Activated naive CD8-positive, alpha-beta T cell (primary cell): ENCODE measurements at regions not wholly inside any gene's neighbourhood (a gene's known extent, or its start where the extent isn't known, plus 50 kb on each side); places are given as distances from the start of the nearest gene placed in this dataset.

Experiments used
- H3K27ac Mint-ChIP-seq: one replicate; pipeline ENCODE4 v1.8.0; 2021; ENCODE audit warnings: mixed read lengths
- H3K27me3 Mint-ChIP-seq: one replicate; pipeline ENCODE4 v1.8.0; 2021; ENCODE audit warnings: mixed read lengths
- H3K36me3 Mint-ChIP-seq: one replicate; pipeline ENCODE4 v1.8.0; 2021; ENCODE audit warnings: mixed read lengths
- H3K4me1 Mint-ChIP-seq: one replicate; pipeline ENCODE4 v1.8.0; 2021; ENCODE audit warnings: low read depth, mixed read lengths
- H3K4me3 Mint-ChIP-seq: one replicate; pipeline ENCODE4 v1.8.0; 2021; ENCODE audit warnings: mild to moderate bottlenecking, mixed read lengths
- H3K9me3 Mint-ChIP-seq: one replicate; pipeline ENCODE4 v1.8.0; 2021; ENCODE audit warnings: low read depth, mixed read lengths

- Mint-ChIP-seq H3K36me3 (no peaks in the 10 kb centered on the region), H3K9me3 (peaks cover 15% of the 10 kb centered on the region), H3K4me1 (no peaks in the 10 kb centered on the region), H3K27ac (no peak overlapping the region), H3K4me3 (no peak overlapping the region), H3K27me3 (no peaks in the 10 kb centered on the region)
These were observed 452.1 kb downstream of the TXNL1 start for GRCh38 chr18:56186319-56186718.

- H3K27ac Mint-ChIP-seq: no peak overlapping the region
- H3K36me3 Mint-ChIP-seq: no peaks in the 10 kb centered on the region
- no peak overlapping the region for H3K4me3 Mint-ChIP-seq
- H3K27me3 Mint-ChIP-seq: no peaks in the 10 kb centered on the region
- H3K4me1 Mint-ChIP-seq: no peaks in the 10 kb centered on the region
- peaks cover 15% of the 10 kb centered on the region for H3K9me3 Mint-ChIP-seq
These were observed 453.3 kb downstream of the TXNL1 start for GRCh38 chr18:56185126-56185525.

GRCh38 chr18:56176751-56177150 lies 461.6 kb downstream of the TXNL1 start:
- Mint-ChIP-seq H3K4me1 (no peaks in the 10 kb centered on the region), H3K36me3 (no peaks in the 10 kb centered on the region), H3K27me3 (no peaks in the 10 kb centered on the region), H3K27ac (no peak overlapping the region), H3K4me3 (no peak overlapping the region), H3K9me3 (no peaks in the 10 kb centered on the region)

GRCh38 chr18:56175330-56176001 lies 462.9 kb downstream of the TXNL1 start:
- no peaks in the 10 kb centered on the region for H3K9me3 Mint-ChIP-seq
- H3K27me3 Mint-ChIP-seq: no peaks in the 10 kb centered on the region
- no peak overlapping the region for H3K27ac Mint-ChIP-seq
- H3K36me3 Mint-ChIP-seq: no peaks in the 10 kb centered on the region
- H3K4me3 Mint-ChIP-seq: no peak overlapping the region
- H3K4me1 Mint-ChIP-seq: no peaks in the 10 kb centered on the region

GRCh38 chr18:56173542-56174220 lies 464.7 kb downstream of the TXNL1 start:
- no peaks in the 10 kb centered on the region for H3K4me1 Mint-ChIP-seq
- H3K4me3 Mint-ChIP-seq: no peak overlapping the region
- no peaks in the 10 kb centered on the region for H3K27me3 Mint-ChIP-seq
- H3K36me3 Mint-ChIP-seq: no peaks in the 10 kb centered on the region
- H3K9me3 Mint-ChIP-seq: no peaks in the 10 kb centered on the region
- no peak overlapping the region for H3K27ac Mint-ChIP-seq

GRCh38 chr18:56172527-56172926 lies 465.9 kb downstream of the TXNL1 start:
- Mint-ChIP-seq H3K4me3 (no peak overlapping the region), H3K9me3 (no peaks in the 10 kb centered on the region), H3K27me3 (no peaks in the 10 kb centered on the region), H3K36me3 (no peaks in the 10 kb centered on the region), H3K27ac (no peak overlapping the region), H3K4me1 (no peaks in the 10 kb centered on the region)

- H3K36me3 Mint-ChIP-seq: no peaks in the 10 kb centered on the region
These were observed 466.5 kb downstream of the TXNL1 start for GRCh38 chr18:56171848-56172247.

GRCh38 chr18:56168049-56168781 lies 470.2 kb downstream of the TXNL1 start:
- H3K36me3 Mint-ChIP-seq: no peaks in the 10 kb centered on the region
- no peaks in the 10 kb centered on the region for H3K4me1 Mint-ChIP-seq
- no peak overlapping the region for H3K27ac Mint-ChIP-seq
- no peaks in the 10 kb centered on the region for H3K9me3 Mint-ChIP-seq
- H3K27me3 Mint-ChIP-seq: no peaks in the 10 kb centered on the region
- H3K4me3 Mint-ChIP-seq: no peak overlapping the region

More at GRCh38 chr18:56171848-56172247, 466.5 kb downstream of the TXNL1 start:
- no peak overlapping the region for H3K27ac Mint-ChIP-seq
- no peaks in the 10 kb centered on the region for H3K4me1 Mint-ChIP-seq
- H3K27me3 Mint-ChIP-seq: no peaks in the 10 kb centered on the region
- no peak overlapping the region for H3K4me3 Mint-ChIP-seq
- H3K9me3 Mint-ChIP-seq: no peaks in the 10 kb centered on the region

GRCh38 chr18:56167366-56167765 lies 471.0 kb downstream of the TXNL1 start:
- Mint-ChIP-seq H3K36me3 (no peaks in the 10 kb centered on the region), H3K27ac (no peak overlapping the region)

GRCh38 chr18:56166914-56167313 lies 471.5 kb downstream of the TXNL1 start:
- H3K4me3 Mint-ChIP-seq: no peak overlapping the region
- H3K4me1 Mint-ChIP-seq: no peaks in the 10 kb centered on the region
- no peaks in the 10 kb centered on the region for H3K9me3 Mint-ChIP-seq
- H3K27ac Mint-ChIP-seq: no peak overlapping the region
- no peaks in the 10 kb centered on the region for H3K27me3 Mint-ChIP-seq
- H3K36me3 Mint-ChIP-seq: no peaks in the 10 kb centered on the region

More at GRCh38 chr18:56167366-56167765, 471.0 kb downstream of the TXNL1 start:
- no peaks in the 10 kb centered on the region for H3K4me1 Mint-ChIP-seq
- no peak overlapping the region for H3K4me3 Mint-ChIP-seq
- H3K27me3 Mint-ChIP-seq: no peaks in the 10 kb centered on the region
- no peaks in the 10 kb centered on the region for H3K9me3 Mint-ChIP-seq

GRCh38 chr18:56165601-56166355 lies 472.6 kb downstream of the TXNL1 start:
- H3K36me3 Mint-ChIP-seq: no peaks in the 10 kb centered on the region
- no peak overlapping the region for H3K27ac Mint-ChIP-seq
- no peak overlapping the region for H3K4me3 Mint-ChIP-seq
- no peaks in the 10 kb centered on the region for H3K27me3 Mint-ChIP-seq
- no peaks in the 10 kb centered on the region for H3K4me1 Mint-ChIP-seq
- H3K9me3 Mint-ChIP-seq: no peaks in the 10 kb centered on the region

GRCh38 chr18:56162311-56163265 lies 475.8 kb downstream of the TXNL1 start:
- Mint-ChIP-seq H3K36me3 (no peaks in the 10 kb centered on the region), H3K4me1 (no peaks in the 10 kb centered on the region), H3K9me3 (no peaks in the 10 kb centered on the region), H3K27me3 (no peaks in the 10 kb centered on the region), H3K4me3 (no peak overlapping the region), H3K27ac (no peak overlapping the region)

- Mint-ChIP-seq H3K9me3 (no peaks in the 10 kb centered on the region), H3K4me1 (no peaks in the 10 kb centered on the region), H3K36me3 (no peaks in the 10 kb centered on the region), H3K27me3 (no peaks in the 10 kb centered on the region), H3K4me3 (no peak overlapping the region), H3K27ac (no peak overlapping the region)
These were observed 476.7 kb downstream of the TXNL1 start for GRCh38 chr18:56161566-56162260.
